ENCODE measurements at regions not wholly inside any gene's neighbourhood (a gene's known extent, or its start where the extent isn't known, plus 50 kb on each side); places are given as distances from the start of the nearest gene placed in this dataset.

- H3K4me3 ChIP-seq (ENCODE audit: low read depth, low read length), result no peak overlapping the region
- TF ChIP-seq, protein P1, sequence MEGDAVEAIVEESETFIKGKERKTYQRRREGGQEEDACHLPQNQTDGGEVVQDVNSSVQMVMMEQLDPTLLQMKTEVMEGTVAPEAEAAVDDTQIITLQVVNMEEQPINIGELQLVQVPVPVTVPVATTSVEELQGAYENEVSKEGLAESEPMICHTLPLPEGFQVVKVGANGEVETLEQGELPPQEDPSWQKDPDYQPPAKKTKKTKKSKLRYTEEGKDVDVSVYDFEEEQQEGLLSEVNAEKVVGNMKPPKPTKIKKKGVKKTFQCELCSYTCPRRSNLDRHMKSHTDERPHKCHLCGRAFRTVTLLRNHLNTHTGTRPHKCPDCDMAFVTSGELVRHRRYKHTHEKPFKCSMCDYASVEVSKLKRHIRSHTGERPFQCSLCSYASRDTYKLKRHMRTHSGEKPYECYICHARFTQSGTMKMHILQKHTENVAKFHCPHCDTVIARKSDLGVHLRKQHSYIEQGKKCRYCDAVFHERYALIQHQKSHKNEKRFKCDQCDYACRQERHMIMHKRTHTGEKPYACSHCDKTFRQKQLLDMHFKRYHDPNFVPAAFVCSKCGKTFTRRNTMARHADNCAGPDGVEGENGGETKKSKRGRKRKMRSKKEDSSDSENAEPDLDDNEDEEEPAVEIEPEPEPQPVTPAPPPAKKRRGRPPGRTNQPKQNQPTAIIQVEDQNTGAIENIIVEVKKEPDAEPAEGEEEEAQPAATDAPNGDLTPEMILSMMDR (conservative IDR thresholded peaks at IDR 0.05; ENCODE audit: low read depth, low read length), result no peak
- no peak for DNase-seq (ENCODE audit: low read depth)
These were observed 648.3 kb upstream of the ARGLU1 start for GRCh38 chr13:107216046-107216755.

DNA sequence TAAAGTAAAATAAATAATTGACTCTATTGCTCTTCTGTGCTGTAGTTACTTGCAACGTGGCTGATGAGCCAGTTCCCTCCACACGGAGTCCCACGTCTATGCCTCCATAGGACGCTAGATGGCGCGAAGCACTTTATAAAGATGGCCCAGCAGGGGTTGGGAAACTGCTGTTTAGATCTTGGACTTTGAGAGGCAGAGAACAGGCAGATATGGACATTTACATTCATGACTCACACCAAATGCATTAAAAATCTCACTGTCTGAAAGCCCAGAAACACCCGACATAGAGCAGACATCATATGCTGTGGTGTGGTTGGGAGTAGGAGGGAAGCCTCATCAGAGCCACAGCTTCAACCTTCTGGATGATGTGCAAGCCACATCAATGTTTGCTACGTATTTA is 643.1 kb upstream of the ARGLU1 start:
- no peak overlapping the region for H3K4me3 ChIP-seq (ENCODE audit: low read depth, low read length)
- peak; percentile 29 for DNase-seq (ENCODE audit: low read depth)
- TF ChIP-seq, protein P1 (conservative IDR thresholded peaks at IDR 0.05; ENCODE audit: low read depth, low read length), result peak; percentile 97

GRCh38 chr13:107210723-107211030 is 642.7 kb upstream of the ARGLU1 start:
- no peak overlapping the region for H3K4me3 ChIP-seq (ENCODE audit: low read depth, low read length)
- TF ChIP-seq, protein P1 (conservative IDR thresholded peaks at IDR 0.05; ENCODE audit: low read depth, low read length), result no peak
- no peak for DNase-seq (ENCODE audit: low read depth)

- no peak for DNase-seq (ENCODE audit: low read depth)
- TF ChIP-seq, protein P1 (conservative IDR thresholded peaks at IDR 0.05; ENCODE audit: low read depth, low read length), result no peak
- H3K4me3 ChIP-seq (ENCODE audit: low read depth, low read length), result no peak overlapping the region
These were observed 642.1 kb upstream of the ARGLU1 start for GRCh38 chr13:107209824-107210722.

DNA sequence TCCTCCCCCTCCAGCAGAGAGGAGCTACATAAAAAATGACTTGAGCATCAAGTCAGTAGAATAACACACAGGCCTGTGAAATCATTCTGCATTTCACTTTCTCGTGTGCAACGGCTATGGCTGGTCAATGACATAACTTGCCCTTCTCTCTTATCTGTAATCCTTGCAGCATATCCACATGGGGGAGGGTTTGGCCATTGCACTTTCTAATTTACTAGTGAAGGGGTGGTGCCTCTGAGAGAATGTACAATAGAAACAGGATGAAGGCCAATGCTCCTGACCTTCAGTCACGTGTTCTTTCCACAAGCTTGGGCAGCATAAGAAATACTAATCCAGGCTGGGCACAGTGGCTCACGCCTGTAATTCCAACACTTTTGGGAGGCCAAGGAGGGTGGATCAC is 641.0 kb upstream of the ARGLU1 start:
- TF ChIP-seq, protein P1 (conservative IDR thresholded peaks at IDR 0.05; ENCODE audit: low read depth, low read length), result no peak
- H3K4me3 ChIP-seq (ENCODE audit: low read depth, low read length), result no peak overlapping the region

DNA sequence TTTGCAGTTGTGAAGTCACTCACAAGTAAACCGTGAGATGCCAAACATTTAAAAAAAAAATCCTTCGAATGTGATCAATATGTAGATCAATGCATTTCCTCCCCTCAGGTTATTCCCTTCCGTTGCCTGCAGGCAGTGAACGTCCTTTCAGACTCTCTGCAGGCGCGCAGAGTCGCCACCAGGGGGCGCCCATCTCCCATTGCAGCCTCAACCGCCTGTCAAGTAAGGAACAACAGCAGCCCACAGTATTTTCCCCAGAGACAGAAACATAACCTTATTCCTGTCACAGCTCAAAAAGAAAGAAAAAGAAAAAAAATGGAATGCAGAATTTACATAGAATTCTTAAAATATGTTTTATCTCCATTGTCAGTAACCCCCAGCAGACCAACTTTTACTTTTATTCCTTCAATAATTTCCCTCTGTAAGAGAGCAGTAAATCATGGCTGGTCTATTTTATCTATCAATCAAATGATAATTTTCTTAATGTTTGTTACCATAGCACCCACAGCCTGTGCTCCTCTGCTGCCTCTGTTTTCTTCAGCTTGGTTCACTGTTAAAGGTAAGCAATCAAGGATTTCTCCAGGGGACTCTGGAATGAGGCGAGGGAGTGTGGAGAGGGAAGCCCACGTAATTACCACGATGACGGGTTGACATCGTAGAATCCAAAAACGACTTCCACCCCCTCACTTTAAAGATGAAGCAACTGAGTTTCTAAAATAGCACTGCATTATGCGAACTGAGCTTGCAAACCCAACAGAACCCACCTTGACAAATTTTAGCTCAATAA is 637.6 kb upstream of the ARGLU1 start:
- TF ChIP-seq, protein P1 (conservative IDR thresholded peaks at IDR 0.05; ENCODE audit: low read depth, low read length), result peak; percentile 99
- DNase-seq (ENCODE audit: low read depth), result no peak
- H3K4me3 ChIP-seq (ENCODE audit: low read depth, low read length), result no peak overlapping the region

More for the DNA sequence above, 641.0 kb upstream of the ARGLU1 start:
- no peak for DNase-seq (ENCODE audit: low read depth)
